ENCODE measurements at regions not wholly inside any gene's neighbourhood (a gene's known extent, or its start where the extent isn't known, plus 50 kb on each side); places are given as distances from the start of the nearest gene placed in this dataset.
"Not testable (repeated sequence)": the region's sequence is repeated elsewhere in the genome, so short reads cannot be mapped to it uniquely, and the experiment has no call there.

DNA sequence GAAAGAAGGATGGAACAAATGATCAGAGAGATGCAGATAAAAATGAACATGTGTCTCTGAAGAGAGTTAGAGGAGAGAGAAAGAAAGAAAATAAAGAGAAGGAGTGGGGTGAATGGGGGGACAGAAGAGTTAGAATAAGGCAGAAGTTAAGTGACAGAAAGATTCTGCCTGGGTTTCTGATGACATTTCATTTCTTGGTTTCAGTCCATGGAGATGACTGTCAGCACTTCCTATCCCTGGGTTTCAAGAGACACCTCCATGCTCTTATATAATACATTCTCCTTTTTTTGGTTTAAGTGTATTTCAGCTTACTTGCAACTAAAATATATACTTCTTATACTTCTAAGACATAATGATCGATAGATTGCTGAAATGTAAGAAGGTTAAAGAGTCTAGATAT, 213.0 kb upstream of the IL12B start:
- no peak for DNase-seq

DNA sequence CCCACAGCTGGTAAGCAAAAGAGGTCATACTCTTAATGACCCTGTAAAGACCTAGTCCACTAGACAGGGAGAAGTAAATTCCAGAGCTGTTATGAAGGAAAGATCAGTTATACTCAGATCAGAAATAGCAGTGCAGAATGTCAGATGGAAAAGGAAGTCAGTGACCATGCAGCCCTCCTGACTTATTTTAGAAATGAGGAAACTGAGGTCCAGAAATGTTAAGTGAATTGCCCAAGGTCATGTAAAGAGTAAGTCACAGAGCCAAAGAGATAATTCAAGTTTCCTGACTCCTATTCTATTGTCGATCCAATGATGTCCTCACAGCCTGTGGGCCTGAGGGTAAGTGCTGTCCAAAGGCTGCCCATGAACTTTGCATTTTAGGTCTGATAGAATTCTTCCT, 214.9 kb upstream of the IL12B start:
- DNase-seq: no peak

DNA sequence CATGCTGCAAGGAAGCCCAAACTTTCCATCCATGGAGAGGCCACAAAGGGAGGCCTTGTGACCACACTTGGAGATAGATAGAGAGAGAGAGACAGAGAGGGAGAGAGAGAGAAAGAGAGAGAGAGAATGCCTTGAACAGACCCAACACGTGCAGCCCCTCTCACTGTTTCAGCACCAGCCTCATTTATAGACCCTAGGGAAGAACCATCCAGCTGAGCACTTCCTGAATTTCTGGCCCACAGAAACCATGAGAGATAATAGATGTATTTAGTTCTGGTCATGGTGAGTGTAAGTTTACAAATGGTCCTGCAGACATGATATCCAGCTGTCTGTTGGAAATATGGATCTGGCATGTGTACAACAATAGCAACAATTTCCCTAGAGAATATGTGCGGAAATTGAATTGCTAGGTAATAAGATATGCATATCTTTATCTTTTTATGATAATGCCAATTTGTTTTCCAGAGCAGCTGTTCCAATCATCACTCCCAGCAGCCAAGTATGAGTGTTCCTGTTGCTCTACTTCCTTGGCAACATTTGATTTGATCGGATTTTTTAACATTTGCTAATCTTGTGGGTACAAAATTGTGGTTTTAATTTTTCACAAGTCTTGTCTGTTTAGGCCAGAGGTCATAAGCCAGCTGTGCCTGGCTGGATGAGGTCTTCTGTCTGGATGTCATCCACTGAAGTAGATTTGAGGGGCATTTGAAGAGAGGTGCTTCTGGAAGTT, 217.3 kb upstream of the IL12B start:
- no peak for DNase-seq

DNA sequence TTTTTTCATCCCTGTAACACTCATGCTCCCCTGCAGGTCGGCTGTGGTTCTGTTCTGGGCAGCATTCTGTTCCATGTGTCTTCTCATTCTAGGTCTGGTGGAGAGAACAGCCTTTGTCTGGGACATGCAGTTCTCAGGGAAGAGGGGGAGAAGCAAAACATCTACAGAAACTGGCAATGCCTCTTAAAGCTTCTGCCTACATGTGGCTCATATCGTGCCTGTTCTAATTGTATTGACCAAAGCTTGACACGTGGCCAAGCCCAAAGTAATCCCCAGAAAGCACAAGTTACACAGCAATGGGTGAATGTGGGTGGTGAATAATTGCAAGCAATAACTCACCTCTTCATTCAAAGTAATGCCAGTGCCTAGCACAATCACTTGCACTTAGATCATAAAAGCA, 218.2 kb upstream of the IL12B start:
- no peak for DNase-seq

DNA sequence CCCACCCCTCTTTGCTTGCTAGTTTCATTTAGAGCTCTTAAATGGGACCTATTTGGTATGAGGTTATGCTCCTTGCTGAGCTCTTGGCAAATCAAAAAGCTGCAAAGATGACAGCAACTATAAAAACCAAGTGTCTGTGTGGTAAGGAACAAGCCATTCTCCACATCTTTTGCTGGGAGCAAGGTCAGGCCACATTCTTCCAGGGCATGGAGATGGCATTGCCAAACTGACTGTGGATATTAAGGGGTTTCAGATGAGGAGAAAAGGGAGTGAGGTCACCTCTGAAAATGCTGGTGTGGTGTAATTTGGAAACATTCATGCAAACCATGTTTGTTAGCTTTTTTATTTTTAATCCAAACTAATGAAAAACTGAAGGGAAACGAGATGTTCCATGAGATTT, 218.8 kb upstream of the IL12B start:
- DNase-seq: no peak

DNA sequence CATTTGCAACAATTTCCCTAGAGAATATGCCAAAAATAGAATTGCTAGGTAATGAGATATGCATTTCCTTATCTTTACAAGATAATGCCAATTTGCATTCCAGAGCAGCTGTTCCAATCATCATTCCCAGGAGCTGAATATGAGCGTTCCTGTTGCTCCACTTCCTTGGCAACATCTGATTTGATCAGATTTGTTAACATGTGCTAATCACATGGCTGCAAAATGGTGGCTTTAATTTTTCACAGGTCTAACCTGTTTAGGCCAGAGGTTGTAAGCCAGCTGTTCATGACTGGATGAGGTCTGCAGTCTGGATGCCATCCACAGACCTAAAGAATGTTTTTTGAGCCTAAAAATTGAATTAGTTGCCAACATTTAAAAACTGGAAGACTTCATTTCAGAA, 220.7 kb upstream of the IL12B start:
- DNase-seq: no peak

DNA sequence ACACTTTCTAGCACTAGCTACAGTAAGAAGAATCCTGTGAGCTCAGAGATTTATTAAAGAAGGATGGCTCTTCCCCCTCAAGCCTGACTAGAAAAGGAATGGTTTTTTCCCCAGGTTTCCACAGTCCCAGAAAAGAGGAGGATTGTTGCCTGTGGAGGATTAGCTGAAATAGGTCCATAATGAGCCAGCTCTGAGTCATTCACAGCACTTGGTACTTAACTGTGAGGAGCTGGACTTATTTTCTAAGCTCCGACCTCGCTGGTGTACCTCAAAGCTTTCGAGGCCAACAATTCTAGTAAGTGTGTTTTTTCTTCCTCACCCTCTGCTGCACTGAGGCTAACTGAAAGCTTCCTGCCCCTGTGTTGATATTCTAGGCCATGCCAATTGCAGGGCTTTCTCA, 222.5 kb upstream of the IL12B start:
- no peak for DNase-seq

DNA sequence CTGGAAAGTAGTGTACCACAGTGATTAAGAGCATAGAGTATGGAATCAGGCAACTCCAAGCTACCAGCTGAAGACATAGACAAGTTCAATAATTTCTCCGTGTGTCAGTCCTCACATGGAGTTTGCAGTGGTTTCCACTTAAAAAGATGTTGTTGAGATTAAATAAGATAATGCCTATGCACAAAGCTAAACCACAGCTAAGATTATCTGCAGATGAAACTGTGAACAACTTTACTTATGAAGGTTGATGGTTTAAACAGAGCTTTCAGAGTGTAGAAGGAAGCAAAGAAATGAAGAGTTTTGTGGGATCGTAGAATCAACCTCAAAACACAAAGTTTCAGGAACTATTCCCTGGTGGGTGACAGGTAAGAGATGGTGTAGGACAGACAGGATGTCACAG, 223.5 kb upstream of the IL12B start:
- no peak for DNase-seq

DNA sequence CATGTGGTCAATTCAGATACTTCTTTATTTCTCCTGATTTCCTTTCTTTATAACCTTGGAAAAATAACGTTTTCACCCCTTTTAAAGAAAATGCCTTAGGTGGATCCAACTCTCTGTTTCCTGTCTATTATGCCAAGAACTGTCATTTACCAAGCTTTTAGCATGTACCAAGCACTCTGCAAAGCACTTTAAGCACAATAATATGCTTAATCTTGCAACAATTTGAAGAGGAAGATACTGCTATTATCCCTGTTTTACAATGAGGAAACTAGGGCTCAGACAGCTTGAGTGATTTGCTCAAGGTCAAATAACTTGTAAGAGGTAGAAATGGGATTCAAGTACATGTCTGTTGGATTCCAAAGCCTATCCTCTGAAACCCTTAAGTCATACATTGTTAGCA, 224.8 kb upstream of the IL12B start:
- DNase-seq: no peak

DNA sequence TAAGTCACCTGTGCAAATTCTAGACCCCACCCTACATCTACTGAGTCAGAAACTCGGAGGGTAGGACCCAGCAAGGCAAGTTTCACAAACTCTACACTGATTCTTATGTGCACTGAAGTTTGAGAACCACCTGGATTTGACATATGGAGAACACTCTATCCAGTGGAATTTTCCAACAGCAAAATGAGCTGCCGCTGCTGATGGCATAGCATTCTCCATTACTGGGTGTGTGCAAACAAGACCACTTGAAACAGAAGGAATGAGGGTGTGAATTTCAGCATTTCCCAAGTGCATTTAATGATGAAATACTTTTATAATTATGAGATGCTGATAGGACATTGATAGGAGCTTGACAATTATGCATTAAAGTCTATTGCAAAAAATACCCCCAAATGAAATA, 229.1 kb upstream of the IL12B start:
- DNase-seq: no peak

DNA sequence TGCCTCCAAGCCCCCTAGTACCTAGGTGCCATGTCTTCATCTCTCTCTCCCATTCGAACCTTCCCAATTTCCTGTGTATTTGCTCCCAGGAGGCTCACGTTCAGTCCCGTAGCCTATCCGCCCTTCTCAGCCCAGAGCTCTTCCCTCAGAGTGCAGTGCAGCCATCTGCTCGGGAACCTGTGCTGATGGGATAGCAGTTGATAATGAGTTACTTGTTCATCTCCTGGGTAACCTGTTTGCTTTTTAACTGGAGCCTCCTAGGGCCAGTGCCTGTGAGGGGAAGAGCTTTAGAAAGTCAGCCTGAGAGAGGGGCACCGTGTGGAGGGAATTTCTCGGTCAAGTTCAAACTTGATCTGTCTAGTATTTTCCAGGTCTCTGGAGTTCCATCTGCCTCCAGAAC, 229.8 kb upstream of the IL12B start:
- no peak for DNase-seq

DNA sequence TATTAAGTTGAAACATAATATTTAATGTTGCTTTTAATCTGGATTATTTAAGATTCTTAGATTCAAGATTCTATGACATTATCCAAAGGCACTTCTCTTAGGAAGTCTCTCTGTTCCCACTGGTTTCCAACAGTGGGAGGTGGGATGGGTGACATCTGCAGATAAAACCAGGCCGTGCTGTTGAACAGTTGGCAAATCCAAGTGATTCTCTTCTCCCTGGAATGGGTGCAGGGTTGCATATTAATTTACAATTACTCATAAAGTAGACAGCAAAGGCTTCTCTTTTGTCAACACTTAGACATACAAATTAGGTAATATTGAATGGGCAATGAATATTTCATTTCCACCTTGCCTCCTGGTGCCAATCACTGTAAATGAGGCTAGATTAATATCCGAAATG, 233.7 kb upstream of the IL12B start:
- no peak for DNase-seq

DNA sequence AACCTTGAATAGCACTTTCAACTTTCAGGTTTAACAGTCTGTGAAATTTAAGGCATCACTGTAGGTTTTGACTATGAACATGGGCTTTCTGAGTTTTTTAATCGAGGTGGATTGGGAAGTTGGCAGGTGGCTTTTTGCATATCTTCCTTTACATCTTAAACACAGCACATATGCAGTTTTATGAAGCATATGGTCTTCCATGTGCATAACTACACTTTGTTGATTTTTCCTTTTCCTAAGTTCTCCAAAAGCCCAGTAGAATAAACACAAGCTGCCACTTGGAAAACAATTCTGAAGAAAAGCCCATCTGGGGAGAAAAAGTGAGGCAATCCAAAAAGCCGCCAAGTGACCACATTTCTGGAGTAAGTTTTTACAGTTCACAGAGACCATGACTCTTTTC, 236.5 kb upstream of the IL12B start:
- no peak for DNase-seq

DNA sequence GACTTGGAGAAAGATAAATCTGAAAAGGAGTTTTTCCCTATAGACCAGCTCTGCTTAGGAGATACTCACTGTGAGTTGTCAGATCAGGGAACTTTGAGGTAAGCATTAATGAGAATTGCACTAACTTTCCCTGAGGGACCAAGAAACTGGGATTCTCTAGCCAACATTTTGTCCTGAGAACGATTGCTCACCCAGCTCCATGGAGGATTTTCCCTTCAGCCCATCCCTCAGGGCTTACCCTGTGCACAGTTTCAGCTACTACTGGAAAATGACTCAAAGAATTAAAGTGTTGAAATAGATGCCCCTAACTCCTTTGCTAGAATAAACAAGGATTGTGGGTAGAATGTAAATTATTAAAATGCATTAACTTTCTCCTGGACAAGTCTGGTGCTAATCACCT, 237.2 kb upstream of the IL12B start:
- no peak for DNase-seq

DNA sequence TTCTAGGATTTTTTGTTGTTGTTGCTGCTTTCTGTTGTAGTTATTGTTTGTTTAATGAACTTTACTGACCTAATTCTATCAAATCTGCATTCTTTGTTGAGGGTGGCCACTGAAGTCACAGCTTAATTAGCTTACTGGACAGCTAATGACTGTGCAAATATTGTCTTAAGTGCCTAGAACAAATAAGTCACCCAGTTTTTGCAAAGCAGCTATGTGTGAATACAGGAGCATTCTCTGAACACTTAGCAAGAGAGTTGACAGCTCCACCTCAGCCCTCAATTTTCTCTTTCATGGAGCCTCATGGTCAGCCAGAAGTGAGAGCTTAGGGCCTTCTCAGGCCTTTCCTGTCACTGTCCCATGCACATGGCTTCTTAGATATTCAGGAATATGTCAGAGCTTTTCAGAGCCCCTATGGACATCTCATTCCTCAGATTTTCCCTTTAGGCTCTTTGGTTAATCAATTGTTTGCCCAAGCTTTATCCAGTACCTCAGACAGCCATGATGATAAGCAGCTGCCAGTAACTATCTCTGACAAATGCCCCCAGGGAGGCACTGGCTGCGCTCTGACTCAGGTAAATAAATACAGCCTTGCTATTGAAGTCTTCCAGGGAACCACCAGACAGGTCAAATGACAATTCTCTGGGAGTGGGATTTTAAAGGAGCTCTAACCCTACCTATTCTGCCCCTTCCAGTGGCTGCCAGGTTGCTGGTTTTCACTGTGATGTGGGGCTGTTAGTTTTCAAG, 241.4 kb upstream of the IL12B start:
- no peak for DNase-seq

DNA sequence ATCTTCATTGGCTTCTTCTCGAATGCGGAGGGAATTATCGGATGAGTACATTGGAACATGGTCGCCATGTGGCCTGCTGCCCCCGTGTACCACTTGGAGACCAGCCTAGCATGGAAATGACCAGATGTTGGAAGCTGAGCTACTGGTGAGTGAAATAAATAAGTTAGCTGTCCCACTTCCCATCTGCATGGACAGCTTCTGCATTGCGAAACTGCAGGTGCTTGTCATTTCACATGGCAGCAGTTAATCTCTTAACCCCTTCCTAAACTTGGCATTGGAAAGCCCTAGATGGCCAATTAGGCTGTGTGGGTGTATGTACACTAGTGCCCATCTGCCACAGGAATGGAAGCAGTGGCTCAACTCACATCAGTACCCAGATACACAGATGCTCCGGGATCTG, 246.6 kb upstream of the IL12B start:
- no peak for DNase-seq

DNA sequence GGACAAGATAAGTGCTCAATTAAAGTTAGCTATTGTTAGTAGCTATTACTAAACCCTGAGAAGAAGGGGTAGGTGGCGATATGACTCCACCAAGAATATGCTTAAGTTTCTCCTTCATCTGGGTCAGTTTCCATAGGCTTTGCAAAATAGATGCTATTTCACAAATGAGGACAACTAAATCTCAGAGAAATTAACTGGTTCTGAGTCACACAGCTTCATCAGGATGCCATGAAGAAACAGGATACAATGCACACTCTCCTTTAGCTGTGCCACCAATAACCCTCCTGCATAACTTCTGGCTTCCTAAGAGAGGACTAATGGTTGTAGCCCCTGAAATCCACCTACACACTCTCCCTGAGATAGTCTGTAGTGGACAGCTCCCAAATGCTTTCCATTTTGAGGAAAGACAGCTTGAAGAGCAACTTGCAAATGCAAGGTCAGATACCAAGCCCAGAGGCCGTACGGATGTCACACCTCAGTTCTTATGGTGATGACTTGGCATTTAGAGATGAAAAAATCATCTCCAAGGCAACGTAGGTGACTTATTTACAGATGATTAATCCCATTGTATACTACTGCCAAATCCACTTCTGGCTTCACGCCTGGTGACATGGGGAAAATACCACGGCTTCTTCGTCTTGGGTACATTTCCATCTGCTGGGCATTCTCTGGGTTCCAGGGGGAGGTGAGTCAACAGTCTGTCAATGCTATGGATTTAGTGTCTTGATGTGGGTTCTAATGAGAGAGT, 251.4 kb upstream of the IL12B start:
- no peak for DNase-seq

DNA sequence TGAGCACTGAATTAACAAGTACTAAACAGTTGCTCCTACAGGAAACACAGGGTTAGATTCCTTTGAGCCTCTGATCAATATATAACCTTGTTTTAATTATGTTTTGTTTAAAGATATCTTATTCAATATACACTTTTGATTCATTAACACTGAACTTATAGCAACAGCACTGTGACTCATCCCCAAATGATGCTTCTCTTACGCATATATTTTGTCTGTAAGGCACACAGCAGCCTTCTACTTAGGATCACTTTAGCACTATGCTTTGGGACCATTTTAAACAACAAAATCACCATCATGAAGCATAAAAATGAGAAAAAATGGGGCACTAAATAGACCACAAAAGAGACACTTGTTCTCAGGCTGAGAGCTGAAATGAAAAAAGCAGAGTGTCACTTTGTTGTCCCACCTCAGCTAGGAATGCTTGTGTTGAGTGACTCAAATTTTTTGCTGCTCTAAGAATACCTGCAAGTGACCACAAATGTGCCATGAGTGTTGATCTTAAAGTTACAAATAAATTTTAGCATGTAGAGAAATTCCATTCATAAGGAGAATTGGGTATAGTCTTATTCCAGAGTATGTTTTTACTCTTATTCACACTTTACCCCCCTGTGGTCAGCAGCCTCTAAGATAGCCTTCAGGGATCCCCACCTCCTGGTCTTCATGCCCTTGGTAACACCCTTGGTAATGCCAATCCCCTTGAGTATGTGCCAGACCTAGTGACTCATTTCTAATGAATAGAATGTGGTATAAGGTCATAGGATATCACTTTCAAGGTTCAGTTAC, 252.7 kb upstream of the IL12B start:
- no peak for DNase-seq

DNA sequence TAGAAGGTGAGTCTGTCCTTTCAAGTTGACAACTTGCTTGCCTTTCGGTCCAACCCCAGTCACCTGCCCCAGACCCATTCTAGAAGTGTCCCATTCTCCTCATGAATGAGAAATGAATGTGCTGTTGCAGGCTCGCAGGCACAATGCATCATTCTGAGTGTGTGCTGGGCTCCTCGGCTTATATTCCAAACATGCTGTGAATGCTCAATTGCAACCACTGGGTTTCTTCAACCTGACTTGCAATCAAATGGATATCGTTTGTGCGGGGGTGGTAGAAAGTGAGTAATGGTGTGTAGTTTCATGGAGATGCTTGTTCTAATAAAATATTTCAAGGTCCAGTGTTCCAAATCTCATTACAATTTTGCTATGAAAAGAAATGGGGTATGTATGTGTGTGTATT, 256.6 kb upstream of the IL12B start:
- DNase-seq: no peak

DNA sequence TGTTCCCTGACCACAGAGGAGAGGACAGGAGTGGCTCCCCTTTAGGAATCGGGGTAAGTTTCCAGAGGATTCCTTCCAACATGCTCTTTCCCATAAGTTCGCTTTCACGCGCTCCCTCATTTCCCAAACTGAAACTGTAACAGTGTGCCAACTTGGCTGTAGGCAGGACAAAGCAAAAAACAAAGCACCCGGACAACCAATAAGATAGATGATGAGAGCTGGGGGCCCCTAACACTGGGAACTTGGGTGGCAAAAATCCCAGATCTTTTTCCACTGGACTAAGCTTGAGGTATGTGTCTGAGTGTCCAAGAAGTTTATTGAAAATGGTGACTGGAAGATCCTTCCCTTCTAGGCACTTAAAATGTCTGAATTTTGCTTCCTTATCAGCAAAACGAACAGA, 258.7 kb upstream of the IL12B start:
- no peak for DNase-seq

DNA sequence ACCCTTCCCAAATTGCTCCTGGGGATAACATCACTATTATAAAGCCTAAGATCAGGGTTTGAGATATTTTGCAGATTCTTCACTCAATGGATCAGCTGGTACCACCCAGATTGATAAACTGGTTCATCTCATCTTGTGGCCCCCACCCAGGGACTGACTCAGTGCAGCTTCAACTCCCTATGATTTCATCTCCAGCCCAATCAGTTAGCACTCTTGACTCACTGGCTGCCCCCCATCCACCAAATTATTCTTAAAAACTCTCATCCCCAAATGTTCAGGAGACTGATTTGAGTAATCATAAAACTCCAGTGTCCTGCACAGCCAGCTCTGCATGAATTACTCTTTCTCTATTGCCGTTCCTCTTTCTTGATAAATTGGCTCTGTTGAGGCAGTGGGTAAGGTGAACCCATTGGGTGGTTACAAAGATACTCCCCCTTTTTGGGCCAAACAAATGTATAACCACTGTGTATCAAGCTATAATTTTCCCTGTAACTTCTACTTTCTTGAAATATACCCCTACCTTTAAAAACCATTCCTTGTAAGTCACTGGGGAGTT, 263.3 kb upstream of the IL12B start:
- DNase-seq: no peak

DNA sequence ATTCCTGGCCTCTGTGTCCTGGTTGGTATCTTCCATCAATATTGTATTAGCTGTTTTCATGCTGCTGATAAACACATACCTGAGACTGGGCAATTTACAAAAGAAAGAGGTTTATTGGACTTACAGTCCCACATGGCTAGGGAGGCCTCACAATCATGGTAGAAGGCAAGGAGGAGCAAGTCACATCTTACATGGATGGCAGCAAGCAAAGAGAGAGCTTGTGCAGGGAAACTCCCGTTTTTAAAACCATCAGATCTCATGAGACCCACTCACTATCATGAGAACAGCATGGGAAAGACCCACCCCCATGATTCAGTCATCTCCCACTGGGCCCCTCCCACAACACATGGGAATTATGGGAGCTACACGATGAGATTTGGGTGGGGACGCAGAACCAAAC, 265.3 kb upstream of the IL12B start:
- DNase-seq: not testable (repeated sequence)

DNA sequence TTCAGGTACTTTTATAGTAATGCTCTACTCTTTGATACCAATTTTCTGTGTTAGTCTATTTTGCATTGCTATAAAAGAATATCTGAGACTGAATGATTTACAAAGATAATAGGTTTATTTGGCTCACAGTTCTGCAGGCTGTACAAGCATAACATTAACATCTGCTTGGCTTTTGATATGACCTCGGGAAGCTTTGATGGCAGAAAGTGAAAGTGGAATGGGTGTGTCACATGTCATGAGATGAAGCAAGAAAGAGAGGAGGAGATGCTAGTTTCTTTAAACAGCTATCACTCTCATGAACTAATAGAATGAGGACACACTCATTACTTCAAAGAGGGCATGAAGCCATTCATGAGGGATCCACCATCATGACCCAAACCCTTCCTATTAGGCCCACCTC, 270.9 kb upstream of the IL12B start:
- DNase-seq: no peak

Data from T-helper 9 cell (primary cell).